GM23248 (cell line): ENCODE measurements at regions not wholly inside any gene's neighbourhood (a gene's known extent, or its start where the extent isn't known, plus 50 kb on each side); places are given as distances from the start of the nearest gene placed in this dataset.

ENCODE experiments used
- DNase-seq: peaks from one replicate; pipeline ENCODE4 v3.0.0-alpha.2; 2015
- H2AFZ ChIP-seq: fragments of 200-600 bp; sonication (generic); 2 replicates; pipeline ENCODE4 v1.6.1; 2016; ENCODE audit warnings: antibody characterized with exemption
- H3F3A ChIP-seq: fragments of 200-600 bp; sonication (generic); 2 replicates; pipeline ENCODE4 v1.6.1; 2016; ENCODE audit warnings: mild to moderate bottlenecking, antibody characterized with exemption, mixed run types; ENCODE audit not compliant: insufficient read depth
- H3K27ac ChIP-seq: fragments of 200-600 bp; sonication (generic); 2 replicates; pipeline ENCODE4 v1.5.1; 2016; ENCODE audit warnings: mild to moderate bottlenecking
- H3K27me3 ChIP-seq: fragments of 200-600 bp; sonication (generic); replicated peaks from 2 replicates; pipeline ENCODE4 v1.6.1; 2016; ENCODE audit warnings: mild to moderate bottlenecking; ENCODE audit not compliant: insufficient read depth
- H3K36me3 ChIP-seq: fragments of 200-600 bp; sonication (generic); 2 replicates; pipeline ENCODE4 v1.6.1; 2016; ENCODE audit warnings: low read depth, mild to moderate bottlenecking
- H3K4me1 ChIP-seq: fragments of 200-600 bp; sonication (generic); 2 replicates; pipeline ENCODE4 v1.6.1; 2016; ENCODE audit warnings: mild to moderate bottlenecking; ENCODE audit not compliant: insufficient read depth
- H3K4me2 ChIP-seq: fragments of 200-600 bp; sonication (generic); one replicate; pipeline ENCODE4 v1.6.1; 2016; ENCODE audit warnings: mild to moderate bottlenecking; ENCODE audit not compliant: unreplicated experiment
- H3K4me3 ChIP-seq: fragments of 200-600 bp; sonication (generic); 2 replicates; pipeline ENCODE4 v1.5.1; 2016; ENCODE audit warnings: mild to moderate bottlenecking
- H3K79me2 ChIP-seq: fragments of 200-600 bp; sonication (generic); 2 replicates; pipeline ENCODE4 v1.6.1; 2016; ENCODE audit warnings: mild to moderate bottlenecking; ENCODE audit not compliant: insufficient read depth
- H3K9ac ChIP-seq: fragments of 200-600 bp; sonication (generic); 2 replicates; pipeline ENCODE4 v1.6.1; 2016; ENCODE audit warnings: mild to moderate bottlenecking
- H3K9me2 ChIP-seq: fragments of 200-600 bp; sonication (generic); 2 replicates; pipeline ENCODE4 v1.6.1; 2016; ENCODE audit warnings: mixed run types, mild to moderate bottlenecking, moderate library complexity; ENCODE audit not compliant: insufficient read depth
- H3K9me3 ChIP-seq: fragments of 200-600 bp; sonication (generic); one replicate; pipeline ENCODE4 v1.6.1; 2017; ENCODE audit warnings: low read depth
- H4K20me1 ChIP-seq: fragments of 200-600 bp; sonication (generic); 2 replicates; pipeline ENCODE4 v1.6.0; 2016; ENCODE audit not compliant: insufficient read depth
- EZH2 ChIP-seq: fragments of 200-600 bp; sonication (generic); IDR thresholded peaks from 2 replicates; pipeline ENCODE4 v1.6.1; 2018; ENCODE audit warnings: antibody characterized with exemption, mild to moderate bottlenecking; ENCODE audit not compliant: insufficient read depth, poor library complexity, severe bottlenecking
- EZH2phosphoT487 ChIP-seq: fragments of 200-600 bp; sonication (generic); IDR thresholded peaks from 2 replicates; pipeline ENCODE4 v1.6.1; 2018; ENCODE audit warnings: antibody characterized with exemption, moderate library complexity, mild to moderate bottlenecking, low read depth; ENCODE audit not compliant: insufficient read depth
- WGBS, 2 experiments: methylation state at CpG; one replicate each; pipeline ENCODE4 v1.1.6; 2015 to 2017; ENCODE audit warnings: low lambda C conversion rate in 2 of 2, low coverage in 1 of 2; ENCODE audit errors: missing lambda C conversion rate in 2 of 2; 5-methylcytosine and 5-hydroxymethylcytosine counted together
- in situ Hi-C: fragments of 300-500 bp; cut with MboI; formaldehyde crosslinking; loops from 2 replicates; pipeline ENCODE4 v1.15.0; 2020

DNA sequence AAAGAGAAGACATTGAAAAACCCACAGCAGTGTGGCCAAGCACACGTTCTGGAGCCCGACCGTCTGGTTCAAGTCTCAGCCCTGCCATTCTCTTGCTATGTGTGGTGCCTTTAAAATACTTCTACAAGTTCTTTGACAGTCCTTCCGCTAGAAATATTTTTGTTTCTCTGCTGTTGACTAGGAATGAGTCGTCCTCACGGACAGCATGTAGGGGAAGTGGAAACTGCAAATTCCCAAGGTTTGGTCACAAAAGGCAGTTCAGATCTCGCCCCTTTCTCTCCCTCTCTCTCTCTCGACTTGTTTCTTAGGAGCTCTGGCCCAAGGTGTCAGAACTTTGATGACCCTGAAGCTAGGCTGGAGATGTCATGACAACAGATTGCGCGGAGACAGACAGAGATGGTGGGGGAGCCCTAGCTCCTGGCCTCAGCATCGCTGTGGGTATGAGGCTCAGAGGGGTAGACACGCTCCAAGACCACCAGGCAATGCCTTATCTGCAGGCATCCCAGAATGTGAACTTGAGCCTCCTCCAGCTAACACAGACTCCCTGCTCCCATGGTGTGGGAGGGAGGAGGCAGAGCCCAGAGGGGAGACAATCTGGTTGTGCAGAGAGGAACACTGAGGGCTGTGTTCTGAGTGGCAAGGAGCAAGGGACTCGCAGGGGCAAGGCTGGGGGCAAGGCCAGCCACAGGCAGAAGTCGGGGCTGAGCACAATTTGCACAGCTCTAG is 368.9 kb upstream of the SULF2 start:
- H3K79me2 ChIP-seq, result no peaks in the 10 kb centered on the region
- H3F3A ChIP-seq, result no peaks in the 10 kb centered on the region
- H3K4me2 ChIP-seq, result no peak overlapping the region
- H3K36me3 ChIP-seq, result no peaks in the 10 kb centered on the region
- TF ChIP-seq EZH2, result no peak
- no peak for TF ChIP-seq EZH2phosphoT487
- no peak overlapping the region for H2AFZ ChIP-seq
- no peak overlapping the region for H3K4me3 ChIP-seq
- no peaks in the 10 kb centered on the region for H4K20me1 ChIP-seq
- no peaks in the 10 kb centered on the region for H3K4me1 ChIP-seq
- no peaks in the 10 kb centered on the region for H3K9me3 ChIP-seq
- peaks cover 10% of the 10 kb centered on the region for H3K27me3 ChIP-seq
- no peaks in the 10 kb centered on the region for H3K9me2 ChIP-seq
- no peak overlapping the region for H3K9ac ChIP-seq
- H3K27ac ChIP-seq, result no peak overlapping the region
- 48 to 50% methylated on average over 14 of the region's 14 CpGs for WGBS, 2 experiments
- no peak for DNase-seq
- in situ Hi-C loops, result no loop called here

DNA sequence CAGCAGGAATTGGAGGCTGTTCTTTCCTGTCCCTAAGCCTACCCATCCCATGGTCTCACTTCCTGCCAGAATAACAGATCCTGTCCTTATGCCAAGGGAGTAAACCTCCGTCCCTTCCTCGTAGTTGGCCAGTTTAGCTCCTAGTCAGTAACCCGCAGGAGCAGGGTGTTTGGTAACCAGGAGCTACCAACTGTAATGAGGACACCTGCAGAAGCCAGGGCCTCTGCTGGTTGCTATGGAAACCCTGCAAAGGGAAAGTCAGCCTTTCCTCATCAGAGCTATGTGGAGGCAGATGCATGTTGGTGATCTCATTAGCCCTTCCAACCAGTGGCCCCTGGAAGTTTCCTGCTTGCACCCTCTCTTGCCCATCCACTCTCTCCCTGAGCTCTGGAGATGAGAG is 368.2 kb upstream of the SULF2 start:
- Histone ChIP-seq H3K9me2 (no peaks in the 10 kb centered on the region), H3K9me3 (no peaks in the 10 kb centered on the region), H3F3A (no peaks in the 10 kb centered on the region), H2AFZ (no peak overlapping the region), H3K27me3 (peaks cover 9% of the 10 kb centered on the region), H3K4me1 (no peaks in the 10 kb centered on the region), H3K4me3 (no peak overlapping the region), H3K27ac (no peak overlapping the region), H3K36me3 (no peaks in the 10 kb centered on the region), H3K79me2 (no peaks in the 10 kb centered on the region), H3K9ac (no peak overlapping the region), H4K20me1 (no peaks in the 10 kb centered on the region), H3K4me2 (no peak overlapping the region)
- TF ChIP-seq EZH2 (no peak), EZH2phosphoT487 (no peak)
- WGBS, 2 experiments, result 0 to 7% methylated on average over 3 of the region's 3 CpGs
- DNase-seq, result no peak
- in situ Hi-C loops, result no loop called here

DNA sequence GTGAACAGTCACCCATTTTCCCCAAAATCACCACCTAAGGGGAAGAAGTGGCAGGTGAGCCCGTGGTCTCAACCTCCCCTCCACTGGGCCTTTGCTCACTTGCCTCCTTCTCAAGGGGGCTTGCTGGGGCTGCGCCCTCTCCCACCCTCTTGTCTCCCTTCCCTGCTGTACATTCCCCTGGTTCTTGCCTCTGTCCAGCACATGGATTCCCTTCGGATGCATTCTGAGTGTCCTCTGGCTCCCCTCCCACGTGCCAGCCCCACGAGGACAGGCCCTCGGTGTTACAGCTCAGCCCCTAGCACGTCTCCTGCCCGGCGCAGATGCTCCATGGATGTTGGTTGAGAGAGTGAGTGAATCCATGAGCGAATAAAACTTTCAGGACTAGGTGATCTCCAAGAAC is 367.8 kb upstream of the SULF2 start:
- Histone ChIP-seq H2AFZ (no peak overlapping the region), H3K9me3 (no peaks in the 10 kb centered on the region), H3K79me2 (no peaks in the 10 kb centered on the region), H3K9me2 (no peaks in the 10 kb centered on the region), H3K4me2 (no peak overlapping the region), H3K27ac (no peak overlapping the region), H3K4me1 (no peaks in the 10 kb centered on the region), H3K9ac (no peak overlapping the region), H3K36me3 (no peaks in the 10 kb centered on the region), H4K20me1 (no peaks in the 10 kb centered on the region), H3K27me3 (peaks cover 5% of the 10 kb centered on the region), H3K4me3 (no peak overlapping the region), H3F3A (no peaks in the 10 kb centered on the region)
- TF ChIP-seq EZH2phosphoT487, result no peak
- no peak for TF ChIP-seq EZH2
- no peak for DNase-seq
- WGBS, 2 experiments, result 62 to 63% methylated on average over 10 of the region's 10 CpGs
- in situ Hi-C loops, result no loop called here

DNA sequence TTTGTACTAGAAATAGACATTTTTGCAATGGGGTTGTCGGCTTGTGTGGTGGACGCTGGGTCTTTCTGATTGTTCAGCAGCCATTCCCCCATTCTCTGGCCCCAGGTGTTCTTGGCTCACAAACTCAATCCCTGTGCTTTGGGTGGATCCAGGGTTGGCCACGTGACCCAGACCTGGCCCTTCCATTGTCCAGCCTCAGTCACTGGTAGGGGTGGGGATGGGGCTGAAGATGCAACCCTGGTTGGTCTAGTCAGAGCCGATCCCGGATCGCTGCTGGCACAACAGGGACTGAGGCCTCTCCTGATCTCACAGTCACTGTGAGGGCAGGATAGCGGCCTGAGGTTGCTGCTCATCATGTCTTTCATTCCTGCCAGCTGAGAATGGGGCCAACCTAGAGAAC is 365.3 kb upstream of the SULF2 start:
- H3K9me2 ChIP-seq, result no peaks in the 10 kb centered on the region
- in situ Hi-C loops, result no loop called here
- WGBS, 2 experiments, result 58% methylated on average over 7 of the region's 7 CpGs

More for the DNA sequence above, 365.3 kb upstream of the SULF2 start:
- Histone ChIP-seq H3K27me3 (peaks cover 5% of the 10 kb centered on the region), H3K27ac (no peak overlapping the region), H3K36me3 (no peaks in the 10 kb centered on the region), H2AFZ (no peak overlapping the region), H3F3A (no peaks in the 10 kb centered on the region), H4K20me1 (no peaks in the 10 kb centered on the region), H3K4me2 (no peak overlapping the region), H3K4me1 (no peaks in the 10 kb centered on the region), H3K79me2 (no peaks in the 10 kb centered on the region), H3K9ac (no peak overlapping the region), H3K4me3 (no peak overlapping the region), H3K9me3 (no peaks in the 10 kb centered on the region)
- no peak for DNase-seq
- no peak for TF ChIP-seq EZH2
